ENCODE measurements at regions not wholly inside any gene's neighbourhood (a gene's known extent, or its start where the extent isn't known, plus 50 kb on each side); places are given as distances from the start of the nearest gene placed in this dataset.

DNA sequence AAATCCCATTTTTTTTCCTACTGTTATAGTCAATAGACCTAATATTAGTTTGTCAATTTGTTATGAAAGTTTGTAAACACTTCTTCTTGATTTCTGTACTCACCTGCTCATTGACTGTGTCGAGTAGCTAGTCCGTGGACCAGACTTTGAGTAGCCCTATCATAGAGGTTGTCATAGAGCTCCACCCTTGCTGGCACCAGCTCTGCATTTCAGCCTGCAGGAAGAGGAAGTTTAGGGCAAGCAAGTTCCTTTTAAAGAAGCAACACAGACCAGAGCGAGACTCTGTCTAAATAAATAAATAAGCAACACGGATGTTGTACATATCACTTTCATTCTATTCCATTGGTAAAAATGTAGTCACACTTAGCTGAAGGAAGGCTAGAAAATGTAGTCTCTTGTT is 74.0 kb downstream of the MCFD2 start:
- H3K4me3 ChIP-seq (ENCODE audit: control insufficient read depth, low read depth, low read length), result no peak overlapping the region
- DNase-seq (ENCODE audit: low read depth), result no peak
- TF ChIP-seq, protein P1, sequence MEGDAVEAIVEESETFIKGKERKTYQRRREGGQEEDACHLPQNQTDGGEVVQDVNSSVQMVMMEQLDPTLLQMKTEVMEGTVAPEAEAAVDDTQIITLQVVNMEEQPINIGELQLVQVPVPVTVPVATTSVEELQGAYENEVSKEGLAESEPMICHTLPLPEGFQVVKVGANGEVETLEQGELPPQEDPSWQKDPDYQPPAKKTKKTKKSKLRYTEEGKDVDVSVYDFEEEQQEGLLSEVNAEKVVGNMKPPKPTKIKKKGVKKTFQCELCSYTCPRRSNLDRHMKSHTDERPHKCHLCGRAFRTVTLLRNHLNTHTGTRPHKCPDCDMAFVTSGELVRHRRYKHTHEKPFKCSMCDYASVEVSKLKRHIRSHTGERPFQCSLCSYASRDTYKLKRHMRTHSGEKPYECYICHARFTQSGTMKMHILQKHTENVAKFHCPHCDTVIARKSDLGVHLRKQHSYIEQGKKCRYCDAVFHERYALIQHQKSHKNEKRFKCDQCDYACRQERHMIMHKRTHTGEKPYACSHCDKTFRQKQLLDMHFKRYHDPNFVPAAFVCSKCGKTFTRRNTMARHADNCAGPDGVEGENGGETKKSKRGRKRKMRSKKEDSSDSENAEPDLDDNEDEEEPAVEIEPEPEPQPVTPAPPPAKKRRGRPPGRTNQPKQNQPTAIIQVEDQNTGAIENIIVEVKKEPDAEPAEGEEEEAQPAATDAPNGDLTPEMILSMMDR (conservative IDR thresholded peaks at IDR 0.05; ENCODE audit: control insufficient read depth, insufficient read depth, low read depth, low read length), result no peak

DNA sequence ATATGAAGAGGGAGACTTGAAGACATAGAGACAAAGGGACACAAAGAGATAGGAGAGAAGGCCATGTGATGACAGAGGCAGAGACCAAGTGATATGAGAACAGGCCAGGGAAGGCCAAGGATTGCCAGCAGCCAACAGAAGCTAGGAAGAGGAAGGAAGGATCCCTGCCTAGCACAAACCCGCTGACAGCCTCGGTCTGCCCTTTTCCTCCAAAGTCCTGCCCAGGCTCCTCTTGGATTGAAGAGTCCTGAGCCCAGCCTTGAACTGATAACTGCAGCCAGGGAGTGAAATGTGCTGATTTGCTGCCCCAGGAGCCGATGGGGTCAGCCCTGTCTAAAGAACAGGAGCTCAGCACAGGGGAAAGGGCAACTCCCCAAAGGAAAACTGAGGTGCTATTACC is 76.6 kb downstream of the MCFD2 start:
- TF ChIP-seq, protein P1 (conservative IDR thresholded peaks at IDR 0.05; ENCODE audit: control insufficient read depth, insufficient read depth, low read depth, low read length), result no peak
- DNase-seq (ENCODE audit: low read depth), result no peak
- no peak overlapping the region for H3K4me3 ChIP-seq (ENCODE audit: control insufficient read depth, low read depth, low read length)

GRCh38 chr2:46837704-46838103 is 77.9 kb downstream of the MCFD2 start:
- no peak for DNase-seq (ENCODE audit: low read depth)
- no peak overlapping the region for H3K4me3 ChIP-seq (ENCODE audit: control insufficient read depth, low read depth, low read length)
- TF ChIP-seq, protein P1 (conservative IDR thresholded peaks at IDR 0.05; ENCODE audit: control insufficient read depth, insufficient read depth, low read depth, low read length), result no peak

GRCh38 chr2:46837112-46837454 is 78.5 kb downstream of the MCFD2 start:
- TF ChIP-seq, protein P1 (conservative IDR thresholded peaks at IDR 0.05; ENCODE audit: control insufficient read depth, insufficient read depth, low read depth, low read length), result no peak
- DNase-seq (ENCODE audit: low read depth), result no peak

DNA sequence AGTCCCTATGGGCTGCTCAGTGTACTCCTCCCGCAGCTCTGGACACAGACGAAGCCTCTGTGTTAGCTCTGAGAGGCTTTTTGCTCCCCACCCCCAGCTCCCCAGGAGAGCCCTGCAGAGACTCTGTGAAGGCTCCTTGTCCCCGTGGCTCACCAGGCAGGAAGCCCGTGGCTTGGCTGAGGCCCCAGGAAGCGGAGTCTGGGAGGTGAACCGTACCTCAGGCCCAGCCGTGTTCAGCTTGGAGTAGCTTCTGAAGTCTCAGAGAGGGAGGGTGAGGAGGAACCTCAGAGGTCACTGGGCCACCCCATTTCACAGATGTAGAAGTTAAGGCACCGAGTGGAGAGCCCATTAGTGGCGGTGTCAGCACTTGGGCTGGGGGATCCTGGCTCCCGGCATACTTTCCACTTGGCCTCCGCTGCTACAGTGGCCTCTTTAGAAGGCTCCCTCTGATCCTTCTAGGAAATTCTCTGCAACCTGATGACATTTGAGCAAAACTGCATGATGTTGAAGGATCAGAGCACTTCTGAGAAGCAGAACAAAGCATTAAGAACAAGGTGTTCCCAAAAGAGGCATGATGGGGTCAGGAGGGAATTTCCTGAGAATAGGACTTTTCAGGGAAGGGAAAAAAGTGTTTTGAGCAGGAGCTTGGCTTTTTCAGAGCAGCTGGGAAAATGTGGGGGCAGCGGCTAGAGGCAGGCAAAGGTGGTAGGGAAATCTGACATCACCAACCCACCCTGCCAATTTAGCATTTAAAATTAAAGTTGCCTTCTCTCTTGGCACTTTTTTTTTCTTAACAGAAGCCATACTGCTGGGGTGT is 79.1 kb downstream of the MCFD2 start:
- DNase-seq (ENCODE audit: low read depth), result peak; percentile 51
- TF ChIP-seq, protein P1 (conservative IDR thresholded peaks at IDR 0.05; ENCODE audit: control insufficient read depth, insufficient read depth, low read depth, low read length), result no peak
- H3K4me3 ChIP-seq (ENCODE audit: control insufficient read depth, low read depth, low read length), result no peak overlapping the region

More at GRCh38 chr2:46837112-46837454, 78.5 kb downstream of the MCFD2 start:
- no peak overlapping the region for H3K4me3 ChIP-seq (ENCODE audit: control insufficient read depth, low read depth, low read length)

DNA sequence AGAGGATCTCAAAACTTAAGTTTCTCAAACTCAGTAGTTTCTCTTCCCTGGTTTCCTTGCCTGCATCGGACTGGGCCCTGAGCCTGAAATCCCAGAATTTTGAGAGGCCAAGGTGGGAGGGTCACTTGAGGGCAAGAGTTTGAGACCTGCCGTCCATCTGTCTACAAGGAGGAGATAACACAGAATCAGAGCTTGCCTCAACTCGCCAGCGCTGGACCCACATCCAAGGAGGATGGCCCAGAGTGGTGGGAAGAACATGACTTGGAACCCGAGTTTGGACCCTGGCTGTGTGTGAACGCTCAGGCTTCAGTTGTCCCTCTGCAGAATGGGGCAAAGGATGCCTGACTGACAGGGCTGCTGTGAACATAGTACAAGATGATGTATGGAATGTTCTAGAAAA is 80.1 kb downstream of the MCFD2 start:
- no peak overlapping the region for H3K4me3 ChIP-seq (ENCODE audit: control insufficient read depth, low read depth, low read length)
- TF ChIP-seq, protein P1 (conservative IDR thresholded peaks at IDR 0.05; ENCODE audit: control insufficient read depth, insufficient read depth, low read depth, low read length), result no peak
- DNase-seq (ENCODE audit: low read depth), result no peak
